Mesenchymal stem cell (in vitro differentiated cells and primary cell): ENCODE measurements at regions not wholly inside any gene's neighbourhood (a gene's known extent, or its start where the extent isn't known, plus 50 kb on each side); places are given as distances from the start of the nearest gene placed in this dataset.

Source experiments
- DNase-seq: peaks from one replicate; pipeline ENCODE4 v3.0.0-alpha.2; 2013
- H2AFZ ChIP-seq: one replicate; pipeline ENCODE4 v1.6.1; 2013; ENCODE audit warnings: low read depth, mild to moderate bottlenecking, control low read depth, inconsistent platforms, low read length, moderate library complexity
- H2AK5ac ChIP-seq: 2 replicates; pipeline ENCODE4 v1.6.1; 2013; ENCODE audit warnings: low read length, moderate library complexity, mild to moderate bottlenecking, inconsistent platforms; ENCODE audit not compliant: severe bottlenecking
- H2BK120ac ChIP-seq: one replicate; pipeline ENCODE4 v1.6.1; 2013; ENCODE audit warnings: low read depth, mild to moderate bottlenecking, inconsistent platforms, low read length, moderate library complexity
- H2BK12ac ChIP-seq, 2 experiments: one replicate each; pipeline ENCODE4 v1.6.1; 2013; ENCODE audit warnings: inconsistent platforms in 2 of 2, low read length in 2 of 2, mild to moderate bottlenecking in 2 of 2, moderate library complexity in 2 of 2, control low read depth in 1 of 2
- H2BK15ac ChIP-seq: one replicate; pipeline ENCODE4 v1.6.1; 2013; ENCODE audit warnings: mild to moderate bottlenecking, low read depth, inconsistent platforms; ENCODE audit not compliant: poor library complexity, severe bottlenecking
- H2BK5ac ChIP-seq: 2 replicates; pipeline ENCODE4 v1.6.1; 2013; ENCODE audit warnings: low read depth, mild to moderate bottlenecking, low read length, control low read depth, inconsistent platforms; ENCODE audit not compliant: poor library complexity, severe bottlenecking
- H3K14ac ChIP-seq, 2 experiments: one replicate each; pipeline ENCODE4 v1.6.1; 2013; ENCODE audit warnings: inconsistent platforms in 2 of 2, low read length in 2 of 2, control low read depth in 1 of 2, mild to moderate bottlenecking in 1 of 2, moderate library complexity in 1 of 2
- H3K18ac ChIP-seq, 2 experiments: one replicate each; pipeline ENCODE4 v1.6.1; 2013; ENCODE audit warnings: inconsistent platforms in 2 of 2, low read length in 2 of 2, control low read depth in 1 of 2, low read depth in 1 of 2, mild to moderate bottlenecking in 1 of 2
- H3K23ac ChIP-seq, 2 experiments: one replicate each; pipeline ENCODE4 v1.6.1; 2013; ENCODE audit warnings: inconsistent platforms in 2 of 2, low read length in 2 of 2, mild to moderate bottlenecking in 2 of 2, moderate library complexity in 2 of 2, control low read depth in 1 of 2
- H3K27ac ChIP-seq: 2 replicates; pipeline ENCODE4 v1.5.1; 2013; ENCODE audit warnings: mild to moderate bottlenecking, moderate library complexity, low read length, control low read depth, inconsistent platforms; ENCODE audit not compliant: poor library complexity, severe bottlenecking
- H3K27me3 ChIP-seq, 2 experiments: 2 replicates each; pipeline versions ENCODE4 v1.6.1 to v1.7.0; 2013; ENCODE audit warnings: low read length in 2 of 2, mild to moderate bottlenecking in 2 of 2, moderate library complexity in 2 of 2, control low read depth in 1 of 2, inconsistent platforms in 1 of 2; ENCODE audit not compliant: control insufficient read depth in 1 of 2, insufficient read depth in 1 of 2
- H3K36me3 ChIP-seq, 2 experiments: 2 replicates each; pipeline versions ENCODE4 v1.6.1 to v1.7.0; 2013; ENCODE audit warnings: low read length in 2 of 2, control low read depth in 1 of 2, inconsistent platforms in 1 of 2, low read depth in 1 of 2, mild to moderate bottlenecking in 1 of 2; ENCODE audit not compliant: insufficient read depth in 2 of 2, control insufficient read depth in 1 of 2
- H3K4ac ChIP-seq, 2 experiments: one replicate each; pipeline ENCODE4 v1.6.1; 2013; ENCODE audit warnings: inconsistent platforms in 2 of 2, low read length in 2 of 2, mild to moderate bottlenecking in 2 of 2, moderate library complexity in 2 of 2, control low read depth in 1 of 2, low read depth in 1 of 2
- H3K4me1 ChIP-seq: 2 replicates; pipeline ENCODE4 v1.6.1; 2013; ENCODE audit warnings: low read depth, low read length, control low read depth; ENCODE audit not compliant: control insufficient read depth, insufficient read depth
- H3K4me2 ChIP-seq: 2 replicates; pipeline ENCODE4 v1.6.1; 2013; ENCODE audit warnings: low read length, mild to moderate bottlenecking, inconsistent platforms; ENCODE audit not compliant: poor library complexity, severe bottlenecking
- H3K4me3 ChIP-seq, 2 experiments: 2 replicates each; pipeline versions ENCODE4 v1.5.1 to v1.7.0; 2013; ENCODE audit warnings: low read length in 2 of 2, mild to moderate bottlenecking in 2 of 2, control low read depth in 1 of 2, low read depth in 1 of 2; ENCODE audit not compliant: insufficient read depth in 1 of 2
- H3K79me1 ChIP-seq: replicated peaks from 2 replicates; pipeline ENCODE4 v1.6.1; 2013; ENCODE audit warnings: mild to moderate bottlenecking, control low read depth, low read length, inconsistent platforms; ENCODE audit not compliant: poor library complexity, severe bottlenecking
- H3K9ac ChIP-seq: 2 replicates; pipeline ENCODE4 v1.7.0; 2013; ENCODE audit warnings: mild to moderate bottlenecking, low read length, moderate library complexity
- H3K9me3 ChIP-seq: 2 replicates; pipeline ENCODE4 v1.7.0; 2013; ENCODE audit warnings: mild to moderate bottlenecking, low read length; ENCODE audit not compliant: control insufficient read depth
- H4K8ac ChIP-seq: one replicate; pipeline ENCODE4 v1.6.1; 2013; ENCODE audit warnings: inconsistent platforms, mild to moderate bottlenecking, low read length, moderate library complexity
- H4K91ac ChIP-seq: one replicate; pipeline ENCODE4 v1.6.1; 2013; ENCODE audit warnings: mild to moderate bottlenecking, low read length, inconsistent platforms
- whole genome bisulfite sequencing: methylation state at CpG from one replicate; pipeline ENCODE4 v1.1.7; 2013; ENCODE audit warnings: mixed read lengths; 5-methylcytosine and 5-hydroxymethylcytosine counted together

DNA sequence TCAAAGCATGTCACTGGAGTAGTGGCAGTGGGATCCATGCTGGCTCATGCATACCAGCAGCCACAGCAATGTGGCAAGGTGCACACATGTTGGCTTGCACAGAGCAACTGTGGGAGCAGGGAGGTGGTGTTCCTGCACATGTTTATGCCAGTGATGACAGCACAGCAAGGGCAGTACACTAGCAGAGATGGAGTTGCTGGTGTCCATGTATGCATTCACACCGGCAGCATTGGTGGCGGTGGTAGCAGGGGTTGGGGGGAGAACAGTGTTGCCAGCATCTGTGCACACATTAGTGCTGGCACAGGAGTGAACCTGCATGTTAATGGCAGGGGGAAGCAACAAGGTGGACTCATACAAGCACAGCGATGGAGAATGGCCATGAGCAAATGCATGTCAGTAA is 202.0 kb upstream of the KCNMB2 start:
- H2BK12ac ChIP-seq: no peak overlapping the region
- no peak overlapping the region for H3K4me2 ChIP-seq
- no peak overlapping the region for H3K9ac ChIP-seq
- peak overlapping the region in 1 of 2 experiments; percentile 19 for H3K14ac ChIP-seq
- H2AK5ac ChIP-seq: no peak overlapping the region
- no peaks in the 10 kb centered on the region for H3K79me1 ChIP-seq
- peak overlapping the region; percentile 12 for H4K8ac ChIP-seq
- no peak overlapping the region for H2AFZ ChIP-seq
- H2BK15ac ChIP-seq: no peak overlapping the region
- H3K23ac ChIP-seq: no peak overlapping the region
- peak overlapping the region in 1 of 2 experiments; percentile 1 for H3K18ac ChIP-seq
- no peak overlapping the region for H2BK120ac ChIP-seq
- H3K4me1 ChIP-seq: no peaks in the 10 kb centered on the region
- no peaks in the 10 kb centered on the region for H3K27me3 ChIP-seq
- no peak overlapping the region for H2BK5ac ChIP-seq
- no peak overlapping the region for H3K27ac ChIP-seq
- no peaks in the 10 kb centered on the region for H3K9me3 ChIP-seq
- no peak overlapping the region for H3K4ac ChIP-seq
- peak overlapping the region; percentile 52 for H4K91ac ChIP-seq
- WGBS: 97% methylated on average over 3 of the region's 3 CpGs
- no peak overlapping the region for H3K4me3 ChIP-seq
- H3K36me3 ChIP-seq: no peaks in the 10 kb centered on the region
- DNase-seq: no peak

DNA sequence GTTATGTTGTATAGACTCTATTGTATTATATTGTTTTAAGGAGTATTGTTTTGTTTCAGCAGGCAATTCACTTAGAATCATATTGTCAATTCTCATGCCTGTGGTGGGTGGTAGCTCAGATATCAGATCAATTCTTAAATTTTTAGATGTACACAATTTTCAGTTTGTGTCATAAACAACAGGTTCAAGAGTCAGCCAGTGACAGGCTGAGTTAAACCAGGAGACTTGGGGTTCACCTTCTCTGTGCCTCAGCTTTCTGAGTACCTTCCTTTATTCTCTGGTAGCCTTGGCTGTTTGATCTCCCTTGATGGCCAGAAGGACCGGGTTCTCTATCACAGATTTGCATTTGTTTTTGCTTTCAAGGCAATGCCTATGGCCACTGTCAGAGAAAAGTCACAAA is 199.9 kb upstream of the KCNMB2 start:
- H3K4me2 ChIP-seq: no peak overlapping the region
- no peak overlapping the region for H3K27ac ChIP-seq
- no peak overlapping the region for H3K18ac ChIP-seq
- H2BK12ac ChIP-seq: no peak overlapping the region
- H3K79me1 ChIP-seq: no peaks in the 10 kb centered on the region
- H3K27me3 ChIP-seq: no peaks in the 10 kb centered on the region
- H2AFZ ChIP-seq: no peak overlapping the region
- H2BK120ac ChIP-seq: no peak overlapping the region
- H2BK5ac ChIP-seq: no peak overlapping the region
- WGBS: 53% methylated on average over 1 of the region's 1 CpG
- H3K9me3 ChIP-seq: no peaks in the 10 kb centered on the region
- H3K36me3 ChIP-seq: no peaks in the 10 kb centered on the region
- no peak overlapping the region for H4K8ac ChIP-seq
- no peak overlapping the region for H3K4ac ChIP-seq
- H3K4me3 ChIP-seq: no peak overlapping the region
- no peak overlapping the region for H2BK15ac ChIP-seq
- no peaks in the 10 kb centered on the region for H3K4me1 ChIP-seq
- no peak overlapping the region for H2AK5ac ChIP-seq
- no peak overlapping the region for H3K23ac ChIP-seq
- H3K14ac ChIP-seq: no peak overlapping the region
- no peak overlapping the region for H3K9ac ChIP-seq
- no peak for DNase-seq
- no peak overlapping the region for H4K91ac ChIP-seq

DNA sequence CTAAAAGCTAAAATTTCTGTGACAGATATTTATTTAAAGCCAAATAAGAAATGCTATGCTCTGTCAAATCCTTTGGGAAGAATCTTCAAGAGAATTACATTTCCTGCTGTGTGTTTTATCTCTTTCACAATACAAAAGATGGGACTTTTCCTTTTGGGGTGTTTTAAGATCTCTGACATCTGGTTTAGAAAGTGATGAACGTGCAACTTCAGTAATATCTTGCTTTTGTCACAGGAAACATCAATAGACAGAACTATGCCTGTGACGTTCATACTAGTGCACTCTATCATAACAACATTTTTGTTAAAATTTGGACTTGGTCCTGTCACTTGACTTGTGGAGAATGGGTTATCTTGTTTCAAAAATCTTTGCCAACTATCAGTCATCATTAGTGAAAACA is 195.7 kb upstream of the KCNMB2 start:
- no peak overlapping the region for H3K4me2 ChIP-seq

DNA sequence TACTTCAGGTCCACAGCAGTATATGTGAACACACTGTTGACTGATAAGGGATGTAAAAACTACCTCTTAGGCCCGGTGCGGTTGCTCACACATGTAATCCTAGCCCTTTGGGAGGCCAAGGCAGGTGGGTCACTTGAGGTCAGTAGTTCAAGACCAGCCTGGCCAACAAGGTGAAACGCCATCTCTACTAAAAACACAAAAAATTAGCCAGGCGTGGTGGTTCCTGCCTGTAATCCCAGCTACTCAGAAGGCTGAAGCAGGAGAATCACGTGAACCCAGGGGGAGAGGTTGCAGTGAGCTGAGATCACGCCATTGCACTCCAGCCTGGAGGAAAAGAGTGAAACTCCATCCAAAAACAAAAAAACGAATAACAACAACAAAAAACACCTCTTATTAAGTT is 194.6 kb upstream of the KCNMB2 start:
- Histone ChIP-seq H3K79me1 (no peaks in the 10 kb centered on the region), H3K4ac (no peak overlapping the region), H3K9me3 (no peaks in the 10 kb centered on the region), H3K36me3 (no peaks in the 10 kb centered on the region), H3K18ac (peak overlapping the region in 1 of 2 experiments; percentile 2), H3K14ac (no peak overlapping the region), H3K23ac (no peak overlapping the region), H2BK15ac (no peak overlapping the region), H2BK12ac (no peak overlapping the region), H2BK5ac (no peak overlapping the region), H2BK120ac (no peak overlapping the region), H3K4me3 (no peak overlapping the region), H3K4me1 (peaks cover 13% of the 10 kb centered on the region), H4K91ac (no peak overlapping the region), H2AFZ (no peak overlapping the region), H3K27ac (no peak overlapping the region), H4K8ac (no peak overlapping the region), H3K9ac (no peak overlapping the region), H2AK5ac (no peak overlapping the region), H3K4me2 (no peak overlapping the region), H3K27me3 (no peaks in the 10 kb centered on the region)
- DNase-seq: no peak
- 98% methylated on average over 5 of the region's 7 CpGs for WGBS

More for the DNA sequence above, 195.7 kb upstream of the KCNMB2 start:
- no peak overlapping the region for H2AK5ac ChIP-seq
- H3K4ac ChIP-seq: no peak overlapping the region
- no peak overlapping the region for H4K91ac ChIP-seq
- no peak overlapping the region for H3K27ac ChIP-seq
- no peak overlapping the region for H2BK12ac ChIP-seq
- no peak overlapping the region for H3K4me3 ChIP-seq
- no CpG with 5 or more reads among the region's 2 CpGs for WGBS
- H3K9me3 ChIP-seq: no peaks in the 10 kb centered on the region
- H3K27me3 ChIP-seq: no peaks in the 10 kb centered on the region
- no peak overlapping the region for H2BK5ac ChIP-seq
- no peak overlapping the region for H3K14ac ChIP-seq
- no peak overlapping the region for H2BK15ac ChIP-seq
- H4K8ac ChIP-seq: no peak overlapping the region
- H2AFZ ChIP-seq: no peak overlapping the region
- DNase-seq: no peak
- no peak overlapping the region for H3K9ac ChIP-seq
- peaks cover 13% of the 10 kb centered on the region for H3K4me1 ChIP-seq
- H3K79me1 ChIP-seq: no peaks in the 10 kb centered on the region
- no peak overlapping the region for H3K18ac ChIP-seq
- no peak overlapping the region for H3K23ac ChIP-seq
- no peak overlapping the region for H2BK120ac ChIP-seq
- no peaks in the 10 kb centered on the region for H3K36me3 ChIP-seq
